Activated CD4-positive, alpha-beta memory T cell treated with anti-CD3 and anti-CD28 coated beads for 36 hours (primary cell): ENCODE measurements at regions not wholly inside any gene's neighbourhood (a gene's known extent, or its start where the extent isn't known, plus 50 kb on each side); places are given as distances from the start of the nearest gene placed in this dataset.

Source experiments
- CTCF ChIA-PET: fragments of 350-600 bp; sonication (Branson Sonifier 250); formaldehyde crosslinking; loops from one replicate; lab custom pipeline; 2021; ENCODE audit warnings: antibody characterized with exemption, inconsistent platforms; lab: Charles Lee
- POLR2A ChIA-PET: fragments of 350-600 bp; sonication (Branson Sonifier 250); formaldehyde crosslinking; loops from one replicate; lab custom pipeline; 2021; ENCODE audit warnings: antibody characterized with exemption; lab: Charles Lee
- DNase-seq: peaks from one replicate; pipeline ENCODE4 v3.0.0-alpha.2; 2020
- H3K27ac Mint-ChIP-seq: one replicate; pipeline ENCODE4 v1.8.0; 2021; ENCODE audit warnings: mixed read lengths
- H3K27me3 Mint-ChIP-seq: one replicate; pipeline ENCODE4 v1.8.0; 2021; ENCODE audit warnings: mixed read lengths
- H3K36me3 Mint-ChIP-seq: one replicate; pipeline ENCODE4 v1.8.0; 2021; ENCODE audit warnings: mixed read lengths
- H3K4me1 Mint-ChIP-seq: one replicate; pipeline ENCODE4 v1.8.0; 2021; ENCODE audit warnings: low read depth, mixed read lengths
- H3K4me3 Mint-ChIP-seq: one replicate; pipeline ENCODE4 v1.8.0; 2021; ENCODE audit warnings: mild to moderate bottlenecking, mixed read lengths
- H3K9me3 Mint-ChIP-seq: one replicate; pipeline ENCODE4 v1.8.0; 2021; ENCODE audit warnings: mixed read lengths
- intact Hi-C: fragments of 100-400 bp; cut with micrococcal nuclease; formaldehyde crosslinking; loops from one replicate; pipeline ENCODE4 v1.15.1; 2023

- Mint-ChIP-seq H3K9me3 (no peaks in the 10 kb centered on the region), H3K27ac (no peak overlapping the region), H3K27me3 (peaks cover 33% of the 10 kb centered on the region), H3K4me3 (no peak overlapping the region), H3K36me3 (no peaks in the 10 kb centered on the region), H3K4me1 (no peaks in the 10 kb centered on the region)
- no peak for DNase-seq
- CTCF ChIA-PET = interaction anchor here (0.6 kb wide), 1 partner anchor 220 kb away, joined by 3 read pairs; no protein-coding TSS in a partner anchor
- intact Hi-C loops = no loop called here
- POLR2A ChIA-PET = no interaction called here
Measured at GRCh38 chr5:148768806-148769415, 57.5 kb upstream of the ADRB2 start.

GRCh38 chr5:148769941-148770340 lies 56.5 kb upstream of the ADRB2 start:
- H3K4me3 Mint-ChIP-seq = no peak overlapping the region
- no peaks in the 10 kb centered on the region for H3K36me3 Mint-ChIP-seq
- no peak overlapping the region for H3K27ac Mint-ChIP-seq
- CTCF ChIA-PET = no interaction called here
- POLR2A ChIA-PET = no interaction called here
- intact Hi-C loops = no loop called here
- H3K27me3 Mint-ChIP-seq = peaks cover 30% of the 10 kb centered on the region
- no peak for DNase-seq
- H3K4me1 Mint-ChIP-seq = no peaks in the 10 kb centered on the region
- no peaks in the 10 kb centered on the region for H3K9me3 Mint-ChIP-seq

- Mint-ChIP-seq H3K27me3 (peaks cover 18% of the 10 kb centered on the region), H3K4me1 (peaks cover 3% of the 10 kb centered on the region), H3K9me3 (no peaks in the 10 kb centered on the region), H3K27ac (no peak overlapping the region), H3K36me3 (no peaks in the 10 kb centered on the region), H3K4me3 (no peak overlapping the region)
- POLR2A ChIA-PET = no interaction called here
- CTCF ChIA-PET = interaction anchor here (1.0 to 1.1 kb wide), 2 partner anchors 47 to 184 kb away, joined by 3 read pairs; no protein-coding TSS in a partner anchor
- DNase-seq = no peak
- intact Hi-C loops = no loop called here
Measured at GRCh38 chr5:148774313-148774712, 52.1 kb upstream of the ADRB2 start.

GRCh38 chr5:148776261-148776660 lies 50.1 kb upstream of the ADRB2 start:
- intact Hi-C loops = no loop called here
- POLR2A ChIA-PET = no interaction called here
- Mint-ChIP-seq H3K27me3 (peaks cover 12% of the 10 kb centered on the region), H3K4me1 (peaks cover 3% of the 10 kb centered on the region), H3K9me3 (no peaks in the 10 kb centered on the region), H3K27ac (no peak overlapping the region), H3K36me3 (no peaks in the 10 kb centered on the region), H3K4me3 (no peak overlapping the region)
- DNase-seq = no peak
- CTCF ChIA-PET = interaction anchor here (0.6 to 2.6 kb wide), 4 partner anchors 10 to 259 kb away, joined by 3 to 7 read pairs (median 3); no protein-coding TSS in a partner anchor
